GM20431 (cell line): ENCODE measurements at regions not wholly inside any gene's neighbourhood (a gene's known extent, or its start where the extent isn't known, plus 50 kb on each side); places are given as distances from the start of the nearest gene placed in this dataset.

ENCODE experiments used
- in situ Hi-C: fragments of 300-500 bp; cut with MseI, MboI; formaldehyde crosslinking; loops from one replicate; pipeline ENCODE4 v1.15.0; 2020; ENCODE audit warnings: low sequenced_read_pairs; ENCODE audit not compliant: unreplicated experiment

GRCh38 chr3:177424521-177424920 is 227.2 kb upstream of the TBL1XR1 start:
- in situ Hi-C loops, result no loop called here

DNA sequence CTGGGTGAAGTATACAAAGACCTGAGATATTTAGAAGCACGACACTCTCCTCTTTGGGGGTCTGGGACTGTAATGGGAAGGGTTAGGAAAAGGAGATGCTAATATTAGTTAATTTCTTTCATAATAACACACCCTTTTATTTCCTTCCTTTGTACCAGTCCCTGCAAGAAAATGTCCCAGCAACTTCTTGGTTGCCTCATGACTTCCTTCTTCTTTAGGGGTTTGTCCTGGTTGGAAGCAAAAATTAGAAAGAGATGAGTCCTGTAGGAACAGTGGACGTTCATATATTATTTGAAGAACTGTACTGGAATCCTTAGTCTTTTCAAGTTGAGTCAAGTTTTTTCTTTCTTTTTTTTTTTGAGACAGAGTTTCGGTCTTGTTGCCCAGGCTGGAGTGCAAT is 227.8 kb upstream of the TBL1XR1 start:
- in situ Hi-C loops, result no loop called here

DNA sequence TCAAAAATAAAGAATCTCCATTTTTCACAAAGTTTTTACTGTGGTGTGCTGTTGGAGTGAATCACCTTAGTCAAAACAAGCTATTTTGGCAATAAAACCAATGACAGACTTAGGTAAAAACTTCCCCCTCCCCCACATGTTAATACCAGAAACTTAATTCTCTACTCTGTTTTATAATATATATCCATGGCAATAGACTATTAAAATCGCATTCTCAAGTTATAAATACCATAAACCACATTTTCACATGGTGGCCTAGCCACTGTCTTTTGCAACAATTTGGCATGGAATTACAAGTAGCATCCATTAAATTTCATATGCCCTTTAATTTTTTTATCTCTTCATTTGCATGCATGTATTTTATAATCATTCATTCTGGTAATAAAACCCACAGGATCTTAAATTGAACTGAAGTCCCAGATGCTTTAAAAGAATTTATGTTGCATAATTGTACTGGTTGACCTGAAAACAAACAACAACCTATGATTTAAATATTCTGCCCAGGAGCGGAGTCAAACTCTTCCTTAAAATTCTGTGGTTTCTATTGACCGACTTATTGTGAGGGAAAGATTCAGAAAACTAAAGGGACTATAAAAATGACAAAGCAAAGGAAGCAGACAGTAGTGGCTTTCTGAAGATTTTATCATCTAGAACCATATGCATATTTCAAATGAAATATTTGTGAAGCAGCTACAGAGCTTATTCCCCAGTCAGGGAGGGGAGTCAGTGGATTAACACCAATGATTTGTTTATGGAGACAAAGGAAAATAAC is 229.0 kb upstream of the TBL1XR1 start:
- in situ Hi-C loops, result no loop called here

DNA sequence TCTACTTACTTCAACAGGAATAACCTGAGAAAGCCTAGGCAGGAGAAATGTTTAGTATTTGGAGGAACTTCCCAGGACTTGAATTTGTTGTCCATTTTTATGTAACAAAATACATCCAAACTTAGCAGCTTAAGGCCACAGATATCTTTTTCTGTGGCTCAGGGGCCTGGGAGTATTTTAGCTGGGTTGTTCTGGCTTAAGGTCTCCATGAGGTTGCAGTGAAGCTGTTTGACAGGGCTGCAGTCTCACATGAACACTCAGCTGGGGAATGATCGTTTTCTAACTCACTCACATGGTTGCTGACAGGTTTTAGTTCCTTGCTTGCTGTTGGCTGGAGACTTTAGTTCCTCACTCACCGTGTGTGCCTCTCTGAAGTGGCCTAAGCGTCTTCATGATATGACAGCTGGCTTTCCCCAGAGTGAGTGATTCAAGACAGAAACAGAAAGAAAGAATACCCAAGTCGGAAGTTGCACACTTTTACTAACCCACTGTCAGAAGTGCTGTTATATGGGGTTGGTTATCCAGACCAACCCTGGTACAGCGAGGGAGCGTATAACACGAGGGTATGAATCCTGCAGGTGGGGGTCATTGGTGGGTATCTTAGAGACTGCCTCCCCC is 229.7 kb upstream of the TBL1XR1 start:
- in situ Hi-C loops, result no loop called here

DNA sequence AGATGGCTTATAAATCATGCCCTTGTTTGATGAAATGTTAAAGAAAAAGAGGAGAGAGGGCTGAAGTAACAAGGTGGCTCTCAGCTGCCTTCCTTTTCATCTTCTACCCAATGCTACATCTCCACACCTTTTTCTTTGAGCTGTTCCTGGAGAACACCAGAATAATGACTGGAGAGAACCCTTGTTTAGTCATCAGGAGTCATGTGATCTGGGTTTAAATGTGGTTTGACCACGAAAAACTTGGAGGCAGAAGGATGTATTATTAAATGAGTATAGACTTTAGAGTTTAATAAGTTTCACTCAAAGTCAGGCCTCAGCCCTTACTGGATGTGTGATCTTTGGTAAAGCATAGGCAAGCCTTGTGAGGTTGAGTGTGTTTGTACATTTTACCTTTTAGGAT is 230.3 kb upstream of the TBL1XR1 start:
- in situ Hi-C loops, result no loop called here

DNA sequence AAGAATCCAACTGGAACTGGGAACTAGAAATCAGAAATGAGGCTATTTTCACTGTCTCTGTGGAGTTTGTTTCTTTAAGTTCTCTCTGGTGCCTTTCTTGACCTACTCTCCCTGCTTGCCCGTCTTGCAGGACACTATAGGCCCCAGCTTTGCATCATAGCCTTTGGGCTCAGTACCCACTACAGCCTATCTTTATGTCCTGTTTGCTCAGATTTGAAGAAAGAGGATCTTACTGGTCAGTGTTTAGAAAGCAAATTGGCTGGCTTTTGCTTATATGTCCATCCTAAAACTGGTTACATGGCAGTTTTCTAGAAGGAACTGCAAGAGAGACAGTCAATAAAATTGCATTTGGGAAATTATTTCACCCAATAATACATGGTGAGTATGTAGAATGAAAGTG is 231.8 kb upstream of the TBL1XR1 start:
- in situ Hi-C loops, result no loop called here

DNA sequence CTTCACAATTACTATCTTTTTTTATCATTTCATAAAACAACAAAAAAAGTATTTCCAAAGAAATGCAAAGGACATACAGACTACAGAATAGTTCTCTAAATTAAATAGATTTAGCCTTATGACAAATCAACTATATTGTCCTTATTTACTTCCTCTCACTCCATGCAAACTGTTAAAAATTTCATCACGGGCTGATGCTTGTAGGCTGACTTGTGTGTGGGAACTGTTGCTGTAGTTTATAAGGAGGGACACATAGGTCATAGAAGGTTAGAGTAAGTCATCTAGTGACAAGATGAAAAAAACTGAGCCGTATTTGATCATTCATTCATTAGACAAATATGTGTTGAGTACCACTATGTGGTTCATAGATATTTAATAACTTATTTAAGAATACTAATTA is 232.5 kb upstream of the TBL1XR1 start:
- in situ Hi-C loops, result no loop called here

GRCh38 chr3:177430653-177431052 is 233.4 kb upstream of the TBL1XR1 start:
- in situ Hi-C loops, result no loop called here

DNA sequence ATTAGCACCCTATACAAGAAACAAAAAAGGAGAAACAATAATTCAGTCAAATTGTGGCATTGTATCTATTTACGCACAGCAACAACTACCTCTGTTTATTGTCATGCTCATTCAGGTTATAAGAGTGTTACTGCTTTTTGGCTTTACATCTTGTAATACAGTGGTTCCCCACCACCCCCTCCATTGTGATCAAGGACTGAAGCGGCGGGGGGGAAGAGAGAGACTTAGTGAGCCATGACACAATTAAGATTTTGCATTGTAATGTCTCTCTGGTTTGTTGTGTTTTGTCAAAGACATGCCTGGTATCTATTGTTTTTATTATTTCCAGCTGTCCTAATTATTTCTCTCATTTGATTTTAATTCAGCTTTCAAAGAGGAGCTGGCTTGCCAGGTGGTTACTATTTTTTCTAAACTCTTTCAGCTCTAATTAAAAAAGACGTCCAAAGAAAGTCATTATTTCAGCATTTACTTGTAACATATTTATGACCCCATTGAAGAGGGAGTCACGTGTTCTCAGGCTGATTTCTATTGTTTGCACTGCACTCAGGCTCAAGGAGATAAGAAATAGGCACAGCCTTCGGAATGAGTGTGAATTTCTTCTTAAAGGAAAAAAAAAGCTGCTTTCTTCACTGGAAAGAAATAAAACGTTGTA is 234.4 kb upstream of the TBL1XR1 start:
- in situ Hi-C loops, result no loop called here

GRCh38 chr3:177435301-177435700 is 238.0 kb upstream of the TBL1XR1 start:
- in situ Hi-C loops, result no loop called here

DNA sequence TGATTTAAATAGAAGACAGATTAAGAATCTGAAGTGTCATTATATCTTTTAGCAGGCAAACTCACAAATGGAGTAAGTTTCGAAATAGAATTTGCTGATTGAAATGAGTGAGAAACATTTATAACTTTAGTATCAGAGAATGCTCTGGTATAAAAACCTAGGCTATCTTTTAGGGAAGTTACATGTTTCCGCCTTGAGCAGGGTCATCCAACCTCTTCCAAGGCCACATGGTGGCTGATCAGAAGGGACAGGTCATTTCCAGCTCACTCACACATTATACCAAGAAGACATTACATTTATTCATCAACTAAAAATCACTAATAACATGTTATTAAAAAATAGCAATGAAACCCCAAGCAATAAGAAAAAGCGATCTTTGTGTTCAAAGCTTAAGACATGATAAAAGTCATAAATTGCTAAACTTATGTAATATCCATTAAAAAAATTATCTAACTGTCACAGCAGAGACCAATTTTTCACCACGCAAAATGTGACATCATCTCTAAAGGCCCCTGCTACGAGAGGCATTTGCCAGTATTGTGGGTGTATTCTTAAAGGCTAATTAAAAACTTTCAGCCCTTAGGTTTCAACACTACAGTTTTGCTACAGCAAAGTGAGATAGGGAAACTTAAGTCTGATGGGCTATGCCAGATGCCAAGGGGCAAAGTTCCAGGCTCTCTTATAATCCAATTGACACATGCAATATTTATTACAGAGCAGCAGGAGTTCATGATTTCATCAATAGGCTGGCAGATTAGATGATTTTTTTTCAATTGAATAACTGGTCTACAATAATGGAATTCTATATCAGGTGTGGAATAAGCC is 240.4 kb upstream of the TBL1XR1 start:
- in situ Hi-C loops, result no loop called here

GRCh38 chr3:177438596-177439220 is 241.4 kb upstream of the TBL1XR1 start:
- in situ Hi-C loops, result no loop called here

GRCh38 chr3:177439694-177440269 is 242.5 kb upstream of the TBL1XR1 start:
- in situ Hi-C loops, result no loop called here

DNA sequence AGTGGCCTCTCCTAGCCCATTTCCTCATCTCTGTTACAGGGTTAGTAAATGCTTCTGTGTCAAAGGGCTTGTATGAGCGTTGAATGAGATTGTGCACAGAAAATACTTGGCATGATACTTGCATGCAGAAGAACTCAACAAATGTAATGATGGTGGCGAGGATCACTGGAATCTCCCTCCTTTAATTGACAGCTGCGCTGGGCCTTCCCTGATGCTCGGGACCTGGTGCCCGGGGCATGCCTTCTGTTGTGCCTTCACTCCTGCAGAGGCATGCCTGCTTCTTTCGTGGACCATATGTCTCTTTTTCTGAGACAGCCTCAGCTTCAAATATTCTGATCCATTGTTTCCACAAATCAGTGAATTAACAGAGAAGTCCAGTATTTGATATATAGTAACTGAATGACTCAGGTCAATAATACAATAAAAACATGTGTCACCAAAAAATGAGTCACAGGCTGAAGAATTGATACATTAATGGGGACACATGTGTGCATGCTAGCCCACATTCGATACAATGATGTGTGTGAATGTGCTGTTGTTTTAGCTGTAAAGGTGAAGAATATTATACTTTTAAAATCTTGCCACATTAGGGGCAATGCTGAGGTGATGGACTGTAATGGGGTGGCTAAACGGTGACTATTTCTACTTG is 243.3 kb upstream of the TBL1XR1 start:
- in situ Hi-C loops, result no loop called here

- in situ Hi-C loops, result no loop called here
These were observed 244.1 kb upstream of the TBL1XR1 start for GRCh38 chr3:177441276-177441812.

DNA sequence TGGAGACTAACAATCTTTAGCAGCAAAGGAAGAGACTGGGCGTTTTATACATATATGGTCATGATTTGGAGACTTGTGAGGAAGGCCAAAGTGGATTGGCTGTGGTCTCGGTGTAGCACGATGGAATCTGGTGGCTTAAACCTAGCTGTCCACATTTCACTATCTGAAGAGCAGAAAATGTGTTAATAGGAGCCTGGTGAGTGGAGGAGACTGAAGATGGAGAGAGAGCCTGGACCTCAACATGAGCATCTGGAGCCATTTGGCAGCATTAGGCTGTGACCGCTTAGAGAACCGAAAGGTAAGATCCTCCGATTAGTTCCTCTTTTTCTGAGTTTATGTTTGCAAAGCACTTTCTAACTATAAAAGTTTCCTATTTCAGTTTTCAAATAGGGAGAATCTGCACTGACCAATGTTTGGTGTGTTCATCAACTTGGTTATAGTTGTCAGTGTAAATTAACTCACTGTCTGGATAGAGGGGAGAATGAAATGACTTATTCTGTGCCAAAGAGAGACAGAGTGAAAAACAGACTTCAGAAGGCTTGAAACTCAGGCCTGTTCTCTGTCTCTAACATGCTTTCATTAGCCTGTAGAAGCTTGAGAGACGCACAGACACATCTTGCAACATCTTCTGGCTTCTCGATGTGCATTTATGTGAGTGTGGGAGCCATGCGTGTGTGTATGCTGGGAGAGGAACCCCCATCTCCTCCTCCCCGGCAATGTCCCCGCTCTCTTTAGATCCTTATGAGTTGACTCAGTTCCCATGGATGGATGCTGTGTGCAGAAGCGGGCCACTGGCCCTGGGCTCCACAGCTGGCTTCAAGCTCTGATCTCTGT is 244.7 kb upstream of the TBL1XR1 start:
- in situ Hi-C loops, result no loop called here

- in situ Hi-C loops, result no loop called here
These were observed 246.2 kb upstream of the TBL1XR1 start for GRCh38 chr3:177443469-177443868.

DNA sequence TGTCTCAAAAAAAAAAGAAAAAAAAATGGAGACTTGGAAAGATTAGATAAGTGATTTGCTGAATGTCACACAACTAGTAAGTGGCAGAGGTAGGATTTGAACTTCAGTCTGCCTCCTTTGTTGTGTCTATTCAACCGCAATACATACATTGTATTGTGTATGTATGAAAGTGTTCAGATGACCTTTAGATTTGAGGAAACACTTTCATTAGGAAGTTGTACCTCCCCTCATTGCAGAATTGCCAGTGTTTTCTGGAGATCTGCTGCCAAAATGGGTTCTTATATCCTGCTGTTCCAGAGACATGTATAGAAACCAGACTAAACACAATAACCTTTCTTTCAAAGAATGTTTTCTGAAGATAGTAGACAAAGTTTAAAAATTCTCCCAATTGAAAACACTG is 247.4 kb upstream of the TBL1XR1 start:
- in situ Hi-C loops, result no loop called here
